ENCODE measurements at regions not wholly inside any gene's neighbourhood (a gene's known extent, or its start where the extent isn't known, plus 50 kb on each side); places are given as distances from the start of the nearest gene placed in this dataset.

- Histone ChIP-seq H3K79me2 (ENCODE audit: low read depth) (no peaks in the 10 kb centered on the region), H3F3A (ENCODE audit: low read depth) (peaks cover 4% of the 10 kb centered on the region), H3K4me1 (peaks cover 16% of the 10 kb centered on the region), H3K4me2 (no peak overlapping the region), H3K4me3 (no peak overlapping the region), H3K36me3 (no peaks in the 10 kb centered on the region), H2AFZ (replicated peaks) (no peak overlapping the region), H3K9me3 (ENCODE audit: low read depth) (no peaks in the 10 kb centered on the region), H3K27ac (no peak overlapping the region), H3K27me3 (no peaks in the 10 kb centered on the region), H4K20me1 (ENCODE audit: low read depth) (no peaks in the 10 kb centered on the region), H3K9ac (no peak overlapping the region)
- H3K4me3 Mint-ChIP-seq, result no peak overlapping the region
- no peak for DNase-seq (ENCODE audit: low spot score)
- H3K36me3 Mint-ChIP-seq, result no peaks in the 10 kb centered on the region
- peaks cover 2% of the 10 kb centered on the region for H3K27me3 Mint-ChIP-seq (ENCODE audit: insufficient read depth, low read depth)
- H3K9me3 Mint-ChIP-seq, result peaks cover 4% of the 10 kb centered on the region
- no peak overlapping the region for H3K27ac Mint-ChIP-seq
- H3K4me1 Mint-ChIP-seq, result peaks cover 38% of the 10 kb centered on the region
- no peak for TF ChIP-seq EZH2 (IDR thresholded peaks at IDR 0.05)
- TF ChIP-seq CTCF (IDR thresholded peaks at IDR 0.05), result no peak
- no peak for TF ChIP-seq EZH2phosphoT487 (IDR thresholded peaks at IDR 0.05)
Measured at GRCh38 chr5:68708156-68708841, 385.5 kb upstream of the SLC30A5 start.

- no peaks in the 10 kb centered on the region for H3K36me3 ChIP-seq
- H3K4me3 ChIP-seq, result no peak overlapping the region
- H3K79me2 ChIP-seq (ENCODE audit: low read depth), result no peaks in the 10 kb centered on the region
- Mint-ChIP-seq H3K9me3 (peaks cover 4% of the 10 kb centered on the region), H3K36me3 (no peaks in the 10 kb centered on the region), H3K27me3 (ENCODE audit: insufficient read depth, low read depth) (peaks cover 2% of the 10 kb centered on the region), H3K4me3 (no peak overlapping the region), H3K27ac (no peak overlapping the region), H3K4me1 (peaks cover 38% of the 10 kb centered on the region)
- TF ChIP-seq EZH2phosphoT487 (IDR thresholded peaks at IDR 0.05) (no peak), CTCF (IDR thresholded peaks at IDR 0.05) (no peak), EZH2 (IDR thresholded peaks at IDR 0.05) (no peak)
- H3K27ac ChIP-seq, result no peak overlapping the region
- no peak for DNase-seq (ENCODE audit: low spot score)
- no peak overlapping the region for H2AFZ ChIP-seq (replicated peaks)
- no peaks in the 10 kb centered on the region for H3K27me3 ChIP-seq
- H3K9ac ChIP-seq, result no peak overlapping the region
- no peaks in the 10 kb centered on the region for H4K20me1 ChIP-seq (ENCODE audit: low read depth)
- no peaks in the 10 kb centered on the region for H3K9me3 ChIP-seq (ENCODE audit: low read depth)
- no peak overlapping the region for H3K4me2 ChIP-seq
- peaks cover 4% of the 10 kb centered on the region for H3F3A ChIP-seq (ENCODE audit: low read depth)
- H3K4me1 ChIP-seq, result peaks cover 16% of the 10 kb centered on the region
Measured at GRCh38 chr5:68708842-68709170, 385.0 kb upstream of the SLC30A5 start.

GRCh38 chr5:68709239-68709638 lies 384.6 kb upstream of the SLC30A5 start:
- H3F3A ChIP-seq (ENCODE audit: low read depth), result peaks cover 4% of the 10 kb centered on the region
- no peaks in the 10 kb centered on the region for H3K27me3 ChIP-seq
- H3K9me3 ChIP-seq (ENCODE audit: low read depth), result no peaks in the 10 kb centered on the region
- no peaks in the 10 kb centered on the region for H3K36me3 ChIP-seq
- peaks cover 16% of the 10 kb centered on the region for H3K4me1 ChIP-seq
- TF ChIP-seq EZH2phosphoT487 (IDR thresholded peaks at IDR 0.05) (no peak), CTCF (IDR thresholded peaks at IDR 0.05) (no peak), EZH2 (IDR thresholded peaks at IDR 0.05) (no peak)
- no peak overlapping the region for H3K4me3 ChIP-seq
- peak overlapping the region; percentile 65 for H3K27ac Mint-ChIP-seq
- H3K9me3 Mint-ChIP-seq, result peaks cover 4% of the 10 kb centered on the region
- H3K36me3 Mint-ChIP-seq, result no peaks in the 10 kb centered on the region
- DNase-seq (ENCODE audit: low spot score), result peak; percentile 11
- H3K9ac ChIP-seq, result no peak overlapping the region
- no peak overlapping the region for H3K27ac ChIP-seq
- H3K27me3 Mint-ChIP-seq (ENCODE audit: insufficient read depth, low read depth), result peaks cover 2% of the 10 kb centered on the region
- no peaks in the 10 kb centered on the region for H3K79me2 ChIP-seq (ENCODE audit: low read depth)
- H3K4me2 ChIP-seq, result no peak overlapping the region
- no peaks in the 10 kb centered on the region for H4K20me1 ChIP-seq (ENCODE audit: low read depth)
- no peak overlapping the region for H2AFZ ChIP-seq (replicated peaks)
- no peak overlapping the region for H3K4me3 Mint-ChIP-seq
- peaks cover 38% of the 10 kb centered on the region for H3K4me1 Mint-ChIP-seq

Data from neural progenitor cell (in vitro differentiated cells).